Kidney (tissue), 13 donors: ENCODE measurements at regions not wholly inside any gene's neighbourhood (a gene's known extent, or its start where the extent isn't known, plus 50 kb on each side); places are given as distances from the start of the nearest gene placed in this dataset.

Experiments used
- DNase-seq, 5 donors: peaks; one replicate each; pipeline ENCODE4 v3.0.0-alpha.2; 2013 to 2020
- FAIRE-seq: peaks from 2 replicates; lab custom pipeline; 2012; peaks lifted over from hg19 to GRCh38; lab: Jason Lieb, UNC
- H3K27ac ChIP-seq, 2 donors: one replicate each; pipeline ENCODE4 v1.7.0; 2013; ENCODE audit warnings: low read depth in 2 of 2, low read length in 2 of 2, inconsistent platforms in 1 of 2
- H3K27me3 ChIP-seq: one replicate; pipeline ENCODE4 v1.7.1; 2013; ENCODE audit warnings: low read length, inconsistent platforms; ENCODE audit not compliant: control insufficient read depth, insufficient read depth
- H3K36me3 ChIP-seq, 3 donors: one replicate each; pipeline versions ENCODE4 v1.7.0 to v1.7.1; 2013; ENCODE audit warnings: low read length in 3 of 3, control low read depth in 1 of 3, inconsistent platforms in 1 of 3; ENCODE audit not compliant: insufficient read depth in 3 of 3, control insufficient read depth in 2 of 3
- H3K4me1 ChIP-seq, 3 donors: one replicate each; pipeline versions ENCODE4 v1.7.0 to v1.7.1; 2013; ENCODE audit warnings: low read length in 3 of 3, inconsistent platforms in 1 of 3, low read depth in 1 of 3; ENCODE audit not compliant: control insufficient read depth in 2 of 3, insufficient read depth in 2 of 3
- H3K4me3 ChIP-seq, 3 donors: one replicate each; pipeline versions ENCODE4 v1.7.0 to v1.8.1; 2013; ENCODE audit warnings: low read length in 3 of 3, control low read depth in 1 of 3, inconsistent platforms in 1 of 3
- H3K9ac ChIP-seq, 3 donors: one replicate each; pipeline versions ENCODE4 v1.7.0 to v1.7.1; 2013; ENCODE audit warnings: low read length in 3 of 3, control low read depth in 1 of 3, inconsistent platforms in 1 of 3
- H3K9me3 ChIP-seq, 3 donors: one replicate each; pipeline versions ENCODE4 v1.7.0 to v1.7.1; 2013; ENCODE audit warnings: low read length in 3 of 3, control low read depth in 1 of 3, inconsistent platforms in 1 of 3; ENCODE audit not compliant: control insufficient read depth in 2 of 3, insufficient read depth in 1 of 3
- intact Hi-C: fragments of 100-400 bp; cut with DNase I; formaldehyde crosslinking; loops from one replicate; pipeline ENCODE4 v1.11.1; 2022
- TF ChIP-seq, protein P1 (sequence below): IDR thresholded peaks from 3 replicates; pipeline ENCODE4 v1.5.1; 2012; ENCODE audit warnings: mild to moderate bottlenecking, moderate library complexity, borderline replicate concordance; ENCODE audit not compliant: insufficient read depth; ENCODE audit errors: extremely low read depth
- donor health status: control.
- donor health status: control.
- donor health status: control.
- donor health status: control.
- donor health status: control.
- donor health status: DM: yes; HTN: yes; CAD: no.
- donor health status: Normal renal cell carcinoma (clear cell type).

DNA sequence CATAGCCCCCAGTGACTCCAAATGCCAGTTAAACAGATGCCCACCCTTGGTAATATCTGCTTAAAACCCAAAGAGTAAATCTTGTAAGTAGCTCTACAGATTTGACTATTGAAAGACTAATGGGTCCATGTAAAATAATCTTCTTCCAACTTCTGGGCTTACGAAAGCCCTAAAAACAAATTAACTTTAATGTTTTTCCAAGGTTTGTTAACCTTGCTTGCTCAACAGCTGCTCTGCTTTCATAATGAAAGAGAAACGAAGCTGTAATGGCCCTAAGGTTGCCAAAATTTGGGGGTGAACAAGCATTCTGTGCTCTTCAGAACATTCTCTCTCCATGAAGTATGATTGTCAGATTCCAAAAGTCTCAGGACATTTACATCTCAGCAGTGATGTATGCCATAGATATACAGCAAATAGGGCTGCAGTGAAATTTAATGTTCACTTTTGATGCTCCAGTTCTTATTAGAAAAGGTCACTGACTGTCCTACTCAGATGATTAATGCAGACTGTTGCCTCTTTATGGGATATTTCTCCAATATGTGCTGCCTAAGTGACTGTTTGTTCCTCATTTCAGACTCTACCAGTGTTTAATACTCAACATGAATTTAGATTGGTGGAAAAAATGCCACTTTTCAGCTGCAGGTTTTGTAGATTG, 436.3 kb upstream of the CHST9 start:
- FAIRE-seq (no peak), DNase-seq (no peak)
- Histone ChIP-seq H3K4me3 (no peak overlapping the region), H3K27ac (no peak overlapping the region), H3K9ac (no peak overlapping the region), H3K4me1 (no peaks in the 10 kb centered on the region), H3K9me3 (no peaks in the 10 kb centered on the region), H3K27me3 (no peaks in the 10 kb centered on the region), H3K36me3 (no peaks in the 10 kb centered on the region)
- intact Hi-C loops, result no loop called here
- TF ChIP-seq, protein P1, sequence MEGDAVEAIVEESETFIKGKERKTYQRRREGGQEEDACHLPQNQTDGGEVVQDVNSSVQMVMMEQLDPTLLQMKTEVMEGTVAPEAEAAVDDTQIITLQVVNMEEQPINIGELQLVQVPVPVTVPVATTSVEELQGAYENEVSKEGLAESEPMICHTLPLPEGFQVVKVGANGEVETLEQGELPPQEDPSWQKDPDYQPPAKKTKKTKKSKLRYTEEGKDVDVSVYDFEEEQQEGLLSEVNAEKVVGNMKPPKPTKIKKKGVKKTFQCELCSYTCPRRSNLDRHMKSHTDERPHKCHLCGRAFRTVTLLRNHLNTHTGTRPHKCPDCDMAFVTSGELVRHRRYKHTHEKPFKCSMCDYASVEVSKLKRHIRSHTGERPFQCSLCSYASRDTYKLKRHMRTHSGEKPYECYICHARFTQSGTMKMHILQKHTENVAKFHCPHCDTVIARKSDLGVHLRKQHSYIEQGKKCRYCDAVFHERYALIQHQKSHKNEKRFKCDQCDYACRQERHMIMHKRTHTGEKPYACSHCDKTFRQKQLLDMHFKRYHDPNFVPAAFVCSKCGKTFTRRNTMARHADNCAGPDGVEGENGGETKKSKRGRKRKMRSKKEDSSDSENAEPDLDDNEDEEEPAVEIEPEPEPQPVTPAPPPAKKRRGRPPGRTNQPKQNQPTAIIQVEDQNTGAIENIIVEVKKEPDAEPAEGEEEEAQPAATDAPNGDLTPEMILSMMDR, result no peak

DNA sequence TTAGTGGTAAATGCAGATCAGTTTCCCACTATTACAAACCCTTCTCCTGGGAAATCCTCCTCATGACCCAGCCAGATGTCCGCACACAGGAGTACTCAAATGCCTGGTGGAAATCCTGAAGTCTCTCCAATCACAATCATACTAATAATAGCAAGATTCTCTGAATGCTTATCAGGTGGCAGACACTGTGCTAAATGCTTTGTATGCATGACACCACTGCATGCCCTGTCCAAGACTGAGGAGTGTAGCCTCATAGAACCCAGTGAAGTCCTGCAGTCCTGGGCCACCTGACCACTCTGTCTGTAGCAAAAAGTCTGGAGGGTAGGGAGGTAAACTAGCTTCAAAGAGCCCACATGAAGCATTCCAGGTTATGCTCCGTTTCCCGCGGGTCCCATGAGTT, 434.8 kb upstream of the CHST9 start:
- Histone ChIP-seq H3K4me3 (no peak overlapping the region), H3K27ac (no peak overlapping the region), H3K4me1 (no peaks in the 10 kb centered on the region), H3K9ac (no peak overlapping the region), H3K9me3 (no peaks in the 10 kb centered on the region), H3K27me3 (no peaks in the 10 kb centered on the region), H3K36me3 (no peaks in the 10 kb centered on the region)
- TF ChIP-seq, protein P1, result no peak
- FAIRE-seq (no peak), DNase-seq (no peak)
- intact Hi-C loops, result no loop called here

DNA sequence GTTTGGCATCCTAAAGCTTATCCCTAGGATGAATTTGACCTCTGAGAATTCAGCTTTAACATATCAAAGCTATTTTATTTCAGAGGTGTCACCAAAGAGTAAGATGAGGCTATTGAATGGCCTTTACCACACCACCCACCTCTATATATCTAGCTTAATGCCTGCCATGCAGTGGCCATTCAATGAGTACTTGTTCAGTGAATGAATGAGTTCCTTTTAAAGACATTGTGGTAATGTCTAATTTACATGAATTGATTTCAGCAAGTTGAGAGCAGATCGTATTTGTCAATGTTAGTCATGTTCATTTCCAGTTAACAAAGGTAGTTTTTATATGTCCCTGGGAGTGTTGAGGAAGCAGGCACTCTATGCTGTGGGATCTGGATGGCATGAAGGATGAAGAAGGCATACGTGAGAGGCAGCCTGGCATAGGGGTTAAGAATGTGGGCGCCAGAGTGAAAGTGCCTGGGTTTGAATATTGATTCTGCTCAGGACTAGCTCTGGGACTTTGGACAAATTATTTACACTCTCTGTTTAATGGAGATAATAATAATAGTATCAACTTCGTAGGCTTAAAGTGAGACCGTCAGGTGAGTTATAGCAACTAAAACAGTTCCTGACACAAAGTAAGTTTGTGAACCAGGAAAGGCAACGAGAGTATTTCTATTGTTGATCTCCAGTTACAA, 434.1 kb upstream of the CHST9 start:
- TF ChIP-seq, protein P1, result no peak

DNA sequence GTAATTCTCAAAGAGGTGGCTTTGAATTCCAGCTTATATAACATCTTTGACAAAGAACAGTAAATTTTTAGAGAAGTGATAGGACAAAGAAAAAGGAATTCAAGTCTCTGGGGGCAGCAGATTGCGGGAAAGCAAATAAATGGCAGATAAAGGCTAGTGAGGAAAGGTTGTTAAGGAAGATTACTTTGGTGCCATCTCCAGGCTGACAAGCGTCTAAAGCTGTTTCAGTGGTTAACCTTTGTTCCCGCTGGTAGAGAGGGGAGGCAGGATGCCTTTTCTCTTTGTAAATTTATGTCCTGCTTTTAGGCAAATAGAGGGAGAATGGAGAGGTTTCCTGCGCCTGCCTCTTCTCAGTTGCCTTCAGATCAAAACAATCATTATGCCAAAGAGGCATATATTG, 431.2 kb upstream of the CHST9 start:
- intact Hi-C loops, result no loop called here
- no peak overlapping the region for H3K9ac ChIP-seq
- H3K4me3 ChIP-seq, result no peak overlapping the region
- no peaks in the 10 kb centered on the region for H3K9me3 ChIP-seq
- H3K27ac ChIP-seq, result no peak overlapping the region
- no peak for FAIRE-seq
- DNase-seq, result no peak
- no peaks in the 10 kb centered on the region for H3K4me1 ChIP-seq
- H3K36me3 ChIP-seq, result no peaks in the 10 kb centered on the region
- H3K27me3 ChIP-seq, result no peaks in the 10 kb centered on the region
- TF ChIP-seq, protein P1, result no peak

More for the DNA sequence above, 434.1 kb upstream of the CHST9 start:
- no peak overlapping the region for H3K9ac ChIP-seq
- no peaks in the 10 kb centered on the region for H3K9me3 ChIP-seq
- no peaks in the 10 kb centered on the region for H3K27me3 ChIP-seq
- FAIRE-seq (no peak), DNase-seq (no peak)
- H3K36me3 ChIP-seq, result no peaks in the 10 kb centered on the region
- no peak overlapping the region for H3K4me3 ChIP-seq
- no peaks in the 10 kb centered on the region for H3K4me1 ChIP-seq
- intact Hi-C loops, result no loop called here
- H3K27ac ChIP-seq, result no peak overlapping the region
